ENCODE measurements at regions not wholly inside any gene's neighbourhood (a gene's known extent, or its start where the extent isn't known, plus 50 kb on each side); places are given as distances from the start of the nearest gene placed in this dataset.
A peak's percentile ranks its signal among the peaks of the same experiment; 100 is the strongest.

GRCh38 chr6:71509191-71510005, 220.8 kb downstream of the OGFRL1 start:
- TF ChIP-seq CTCF (IDR thresholded peaks at IDR 0.05; ENCODE audit: borderline replicate concordance): no peak
- peaks cover 19% of the 10 kb centered on the region for H3K4me1 ChIP-seq
- no peaks in the 10 kb centered on the region for H3K27me3 ChIP-seq (ENCODE audit: low read depth)
- H3K27ac ChIP-seq (replicated peaks): peak overlapping the region; percentile 17
- H3K9me3 ChIP-seq (replicated peaks): no peaks in the 10 kb centered on the region
- DNase-seq: no peak
- no peaks in the 10 kb centered on the region for H3K36me3 ChIP-seq
- no peak overlapping the region for H3K4me3 ChIP-seq
- intact Hi-C loops (cut with micrococcal nuclease): loop anchor here (10.0 kb wide), 1 partner anchor 125 kb away; no protein-coding TSS in a partner anchor

GRCh38 chr6:71510057-71510713, 221.6 kb downstream of the OGFRL1 start:
- peak; percentile 28 for DNase-seq
- H3K27ac ChIP-seq (replicated peaks): peak overlapping the region; percentile 17
- peaks cover 19% of the 10 kb centered on the region for H3K4me1 ChIP-seq
- peak; percentile 75 for TF ChIP-seq CTCF (IDR thresholded peaks at IDR 0.05; ENCODE audit: borderline replicate concordance)
- H3K36me3 ChIP-seq: no peaks in the 10 kb centered on the region
- intact Hi-C loops (cut with micrococcal nuclease): loop anchor here (10.0 kb wide), 1 partner anchor 125 kb away; no protein-coding TSS in a partner anchor
- no peaks in the 10 kb centered on the region for H3K9me3 ChIP-seq (replicated peaks)
- no peaks in the 10 kb centered on the region for H3K27me3 ChIP-seq (ENCODE audit: low read depth)
- no peak overlapping the region for H3K4me3 ChIP-seq

- Histone ChIP-seq H3K9me3 (replicated peaks) (no peaks in the 10 kb centered on the region), H3K27ac (replicated peaks) (no peak overlapping the region), H3K27me3 (ENCODE audit: low read depth) (no peaks in the 10 kb centered on the region), H3K4me1 (peaks cover 19% of the 10 kb centered on the region), H3K4me3 (no peak overlapping the region), H3K36me3 (no peaks in the 10 kb centered on the region)
- DNase-seq: no peak
- intact Hi-C loops (cut with micrococcal nuclease): loop anchor here (10.0 kb wide), 1 partner anchor 126 kb away; no protein-coding TSS in a partner anchor
- TF ChIP-seq CTCF (IDR thresholded peaks at IDR 0.05; ENCODE audit: borderline replicate concordance): no peak
Observed at GRCh38 chr6:71510856-71511255, 222.2 kb downstream of the OGFRL1 start.

GRCh38 chr6:71512256-71512655, 223.6 kb downstream of the OGFRL1 start:
- H3K36me3 ChIP-seq: no peaks in the 10 kb centered on the region
- intact Hi-C loops (cut with micrococcal nuclease): loop anchor here (10.0 kb wide), 1 partner anchor 127 kb away; no protein-coding TSS in a partner anchor
- no peak for TF ChIP-seq CTCF (IDR thresholded peaks at IDR 0.05; ENCODE audit: borderline replicate concordance)
- H3K27me3 ChIP-seq (ENCODE audit: low read depth): no peaks in the 10 kb centered on the region
- no peak overlapping the region for H3K4me3 ChIP-seq
- H3K9me3 ChIP-seq (replicated peaks): no peaks in the 10 kb centered on the region
- no peak overlapping the region for H3K27ac ChIP-seq (replicated peaks)
- DNase-seq: no peak
- peaks cover 19% of the 10 kb centered on the region for H3K4me1 ChIP-seq

GRCh38 chr6:71513036-71513435, 224.4 kb downstream of the OGFRL1 start:
- Histone ChIP-seq H3K27me3 (ENCODE audit: low read depth) (no peaks in the 10 kb centered on the region), H3K36me3 (no peaks in the 10 kb centered on the region), H3K4me3 (no peak overlapping the region), H3K27ac (replicated peaks) (no peak overlapping the region), H3K4me1 (peaks cover 19% of the 10 kb centered on the region), H3K9me3 (replicated peaks) (no peaks in the 10 kb centered on the region)
- DNase-seq: no peak
- TF ChIP-seq CTCF (IDR thresholded peaks at IDR 0.05; ENCODE audit: borderline replicate concordance): no peak
- intact Hi-C loops (cut with micrococcal nuclease): loop anchor here (10.0 kb wide), 1 partner anchor 128 kb away; no protein-coding TSS in a partner anchor
